GM18499 (cell line): ENCODE measurements at regions not wholly inside any gene's neighbourhood (a gene's known extent, or its start where the extent isn't known, plus 50 kb on each side); places are given as distances from the start of the nearest gene placed in this dataset.
"Not testable (repeated sequence)": the region's sequence is repeated elsewhere in the genome, so short reads cannot be mapped to it uniquely, and the experiment has no call there.

ENCODE experiments used
- ATAC-seq: cut with Tn5 transposase; IDR thresholded peaks from one replicate; pipeline ENCODE4 v1.9.1; 2021; ENCODE audit warnings: moderate number of reproducible peaks; ENCODE audit not compliant: insufficient read depth, unreplicated experiment

GRCh38 chr5:61215996-61216395, 53.7 kb upstream of the SMIM15 start:
- no peak for ATAC-seq

- no peak for ATAC-seq
Observed at GRCh38 chr5:61216741-61217140, 54.5 kb upstream of the SMIM15 start.

DNA sequence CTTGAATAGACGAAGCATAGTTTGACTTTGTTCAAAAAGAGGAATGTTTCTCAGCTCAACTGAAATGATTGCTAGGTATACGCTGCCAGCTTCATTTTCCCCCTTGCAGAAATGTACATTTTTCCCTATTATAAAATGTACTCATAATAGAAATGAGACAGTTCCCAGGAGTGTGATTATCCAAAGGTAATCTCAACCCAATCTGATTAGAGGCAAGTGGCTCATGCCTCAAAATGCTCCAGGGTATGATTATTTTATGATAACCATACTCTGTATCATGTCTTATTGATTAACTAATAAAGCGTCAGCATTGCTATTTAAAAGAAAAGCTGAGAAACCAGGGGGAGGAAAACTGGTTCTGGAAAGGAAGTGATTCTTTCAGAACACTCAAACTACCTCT, 54.9 kb upstream of the SMIM15 start:
- no peak for ATAC-seq

- ATAC-seq, result no peak
Observed at GRCh38 chr5:61228229-61228628, 66.0 kb upstream of the SMIM15 start.

GRCh38 chr5:61228691-61229280, 66.5 kb upstream of the SMIM15 start:
- ATAC-seq, result no peak

- no peak for ATAC-seq
Observed at GRCh38 chr5:61229416-61229815, 67.1 kb upstream of the SMIM15 start.

GRCh38 chr5:61230492-61230891, 68.2 kb upstream of the SMIM15 start:
- no peak for ATAC-seq

- no peak for ATAC-seq
Observed at GRCh38 chr5:61231813-61232212, 69.5 kb upstream of the SMIM15 start.

DNA sequence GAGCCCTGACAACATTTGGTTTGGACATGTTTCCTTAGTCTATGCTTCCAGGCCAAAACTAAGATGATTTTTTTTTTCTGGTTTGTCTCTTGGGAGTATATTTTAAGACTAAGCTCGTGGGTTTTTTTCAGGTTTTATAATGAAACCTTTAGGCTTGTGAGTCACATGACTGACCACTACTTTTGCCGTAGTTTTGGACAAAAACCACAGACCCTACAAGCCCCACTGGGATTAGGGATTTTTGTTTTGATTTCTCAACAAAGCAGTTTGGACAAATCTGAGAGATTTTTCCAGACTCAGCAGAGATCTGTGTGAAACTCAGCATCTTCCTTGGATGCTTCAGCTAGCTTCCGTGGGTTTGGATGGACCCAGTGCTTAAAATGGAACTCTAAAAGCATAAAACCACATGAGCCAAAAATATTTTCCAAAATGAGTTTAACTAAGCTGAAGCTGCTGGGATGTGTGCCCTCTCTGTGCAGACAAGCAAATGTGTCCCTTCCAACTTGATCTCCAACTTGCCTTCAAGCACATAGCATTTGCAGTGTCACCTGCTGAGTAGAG, 70.3 kb upstream of the SMIM15 start:
- ATAC-seq, result no peak

- ATAC-seq, result no peak
Observed at GRCh38 chr5:61234019-61234418, 71.8 kb upstream of the SMIM15 start.

- not testable (repeated sequence) for ATAC-seq
Observed at GRCh38 chr5:61236715-61237114, 74.4 kb upstream of the SMIM15 start.

GRCh38 chr5:61245486-61245885, 83.2 kb upstream of the SMIM15 start:
- ATAC-seq, result no peak

DNA sequence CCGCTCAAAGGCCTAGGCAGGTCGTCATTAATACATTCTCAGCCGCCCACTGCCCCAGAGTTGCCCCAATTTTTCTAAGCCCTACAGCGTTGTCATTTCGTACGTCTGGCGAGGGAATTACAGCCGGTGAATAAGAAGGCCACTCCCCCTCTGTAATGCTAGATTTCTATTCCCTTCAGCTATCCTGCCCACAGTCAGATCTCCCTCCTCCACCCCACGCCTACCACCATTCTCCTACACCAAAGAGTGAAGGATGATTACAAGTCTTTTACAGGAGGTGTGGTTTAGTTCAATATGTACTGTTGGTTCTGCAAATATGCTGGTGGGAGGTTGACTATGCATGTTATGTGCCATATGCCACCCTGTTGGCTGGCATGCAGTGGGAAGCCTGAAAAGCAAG, 83.7 kb upstream of the SMIM15 start:
- ATAC-seq, result no peak

DNA sequence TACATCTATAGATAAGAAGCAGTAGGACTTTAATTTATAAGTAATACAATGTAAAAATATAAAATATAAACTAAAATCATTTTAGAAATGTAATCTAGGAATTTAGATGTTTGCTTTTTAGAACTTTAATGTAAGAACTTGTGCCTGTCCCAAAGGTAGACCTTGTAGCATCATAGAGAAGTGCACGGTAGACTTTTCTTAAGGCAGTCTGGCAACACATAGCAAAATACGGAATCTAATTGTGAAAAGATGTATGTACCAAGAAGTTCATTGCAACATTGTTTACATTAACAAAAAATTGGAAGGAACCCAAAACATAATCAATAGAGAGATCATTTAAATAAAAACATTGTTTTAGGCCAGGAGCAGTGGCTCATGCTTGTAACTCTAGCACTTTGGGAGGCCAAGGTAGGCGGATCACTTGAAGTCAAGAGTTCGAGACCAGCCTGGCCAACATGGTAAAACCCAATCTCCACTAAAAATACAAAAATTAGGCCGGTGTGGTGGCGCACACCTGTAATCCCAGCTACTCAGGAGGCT, 84.6 kb upstream of the SMIM15 start:
- ATAC-seq, result no peak

DNA sequence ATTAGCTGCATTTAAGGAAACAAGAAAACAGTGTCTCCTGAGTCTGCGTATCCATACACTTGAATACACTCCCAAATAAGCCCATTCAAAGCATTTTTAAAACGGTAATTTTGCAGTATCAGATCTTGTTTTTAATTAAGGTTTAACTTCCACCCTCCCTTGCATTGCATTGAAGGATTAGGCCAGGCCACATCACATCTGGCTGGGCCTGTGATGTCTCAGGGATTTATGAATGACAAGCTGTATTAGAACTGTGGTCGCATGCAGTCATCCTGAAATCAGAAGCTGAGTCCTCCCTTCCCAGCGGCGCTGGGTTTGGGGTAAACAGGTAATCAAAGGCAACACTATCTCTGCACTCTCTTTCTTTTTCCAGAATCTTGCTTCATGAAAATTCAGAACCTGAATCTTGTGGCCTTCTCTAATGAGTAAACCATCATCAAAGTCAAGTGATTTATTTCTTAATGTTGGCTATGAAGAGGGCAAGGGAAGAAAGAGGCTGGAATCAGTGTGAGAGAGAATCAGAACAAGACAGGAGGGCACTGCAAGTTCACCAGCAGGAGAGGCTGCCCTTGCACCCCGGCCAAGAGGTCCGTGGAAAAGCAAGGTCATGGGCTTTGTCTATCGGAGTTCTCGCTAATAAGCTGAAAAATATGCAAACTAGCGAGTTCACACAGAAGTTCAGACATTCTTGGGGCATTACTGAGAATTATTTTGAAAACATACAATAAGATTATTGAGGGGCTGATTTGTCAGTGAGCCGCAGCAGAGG, 80.0 kb upstream of the ZSWIM6 start:
- ATAC-seq, result no peak

GRCh38 chr5:61252643-61252925, 79.5 kb upstream of the ZSWIM6 start:
- no peak for ATAC-seq

DNA sequence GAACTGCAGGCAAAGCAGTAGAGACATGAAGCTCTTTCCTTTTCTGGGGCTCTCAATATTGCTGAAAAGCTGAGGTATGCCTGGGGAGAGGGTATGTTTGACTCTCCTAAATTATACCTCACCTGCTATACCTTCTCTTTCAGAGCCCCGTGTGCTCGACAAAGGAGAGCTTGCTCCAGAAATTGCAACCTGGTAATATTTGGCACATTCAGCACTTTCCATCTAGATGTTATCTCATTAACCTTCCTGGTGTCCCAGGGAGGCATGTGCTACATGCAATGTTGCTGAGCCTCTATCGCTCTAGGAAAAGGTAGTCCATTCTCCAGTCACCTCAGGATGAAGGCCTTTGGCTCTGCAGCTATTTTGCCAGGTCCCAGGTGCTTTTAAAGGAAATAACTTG, 78.5 kb upstream of the ZSWIM6 start:
- no peak for ATAC-seq

DNA sequence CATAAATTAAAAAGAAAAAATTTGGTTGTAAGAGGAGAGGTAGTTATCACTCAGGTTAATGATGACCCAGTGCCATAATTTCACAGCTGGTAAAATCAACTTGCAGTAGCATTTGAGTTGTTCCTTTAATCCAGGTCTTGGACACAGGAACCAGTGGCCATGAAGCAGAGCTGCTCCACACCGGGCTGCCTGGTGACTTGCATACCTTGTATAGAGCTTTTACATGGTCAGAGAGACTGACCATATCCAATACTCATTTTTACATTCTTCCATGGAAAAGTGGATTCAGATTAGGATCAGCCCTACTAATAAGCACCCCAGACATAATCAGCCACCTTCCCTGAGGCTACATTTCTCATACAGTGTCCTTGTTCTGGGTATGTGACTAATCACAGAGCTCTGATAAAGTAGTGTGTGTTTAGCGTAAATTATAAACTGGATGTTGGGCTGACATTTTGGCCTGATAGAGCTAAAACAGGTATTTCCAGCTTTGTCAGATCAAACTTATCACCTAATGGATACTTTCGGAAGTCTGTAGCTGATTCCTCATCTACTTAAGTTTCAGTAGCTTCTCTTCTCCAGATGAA, 77.0 kb upstream of the ZSWIM6 start:
- no peak for ATAC-seq

- ATAC-seq, result no peak
Observed at GRCh38 chr5:61256474-61256873, 75.6 kb upstream of the ZSWIM6 start.

DNA sequence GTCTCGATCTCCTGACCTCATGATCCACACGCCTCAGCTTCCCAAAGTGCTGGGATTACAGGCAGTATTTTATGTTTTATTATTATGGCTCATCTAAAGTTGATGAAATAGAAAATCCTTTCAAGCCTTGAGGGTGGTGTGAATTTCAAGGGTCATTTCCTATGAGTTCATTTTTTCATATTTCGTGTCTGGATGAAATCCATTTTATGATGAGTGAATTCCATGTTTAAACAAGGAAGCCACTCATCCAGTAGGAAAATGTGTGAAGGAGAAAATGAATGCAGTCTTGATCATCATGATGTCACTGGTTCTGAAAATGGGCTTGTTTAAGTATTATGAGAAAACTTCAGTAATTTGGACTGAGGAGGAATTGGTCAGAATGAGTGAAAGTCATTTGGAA, 74.6 kb upstream of the ZSWIM6 start:
- no peak for ATAC-seq

- no peak for ATAC-seq
Observed at GRCh38 chr5:61261136-61261535, 70.9 kb upstream of the ZSWIM6 start.
